ENCODE measurements at regions not wholly inside any gene's neighbourhood (a gene's known extent, or its start where the extent isn't known, plus 50 kb on each side); places are given as distances from the start of the nearest gene placed in this dataset.

GRCh38 chr16:10314811-10315210 is 71.0 kb upstream of the ATF7IP2 start:
- Histone ChIP-seq H3K36me3 (ENCODE audit: control insufficient read depth, low read length) (no peaks in the 10 kb centered on the region), H3K79me2 (ENCODE audit: control insufficient read depth, low read length) (no peaks in the 10 kb centered on the region), H3K9me2 (replicated peaks; ENCODE audit: control insufficient read depth, low read length) (no peaks in the 10 kb centered on the region), H3K4me2 (ENCODE audit: low read length) (peak overlapping the region; percentile 54), H3K9me3 (ENCODE audit: control insufficient read depth, insufficient read depth, low read length) (no peaks in the 10 kb centered on the region), H3K27me3 (ENCODE audit: control insufficient read depth, low read length) (no peaks in the 10 kb centered on the region), H3K4me1 (ENCODE audit: control insufficient read depth, low read length) (peaks cover 52% of the 10 kb centered on the region), H3F3A (ENCODE audit: control insufficient read depth, insufficient read depth) (peaks cover 28% of the 10 kb centered on the region), H4K20me1 (ENCODE audit: control insufficient read depth, insufficient read depth, low read depth, low read length) (no peaks in the 10 kb centered on the region), H3K27ac (ENCODE audit: low read depth, low read length) (peak overlapping the region; percentile 90), H3K4me3 (ENCODE audit: low read length) (peak overlapping the region; percentile 24; the same call in 1 of the 2 replicates)
- no peak for TF ChIP-seq EZH2phosphoT487 (IDR thresholded peaks at IDR 0.05; ENCODE audit: borderline replicate concordance, low read length)
- peak; percentile 55 for TF ChIP-seq CTCF (IDR thresholded peaks at IDR 0.05; ENCODE audit: low read depth, low read length, poor library complexity, severe bottlenecking)

GRCh38 chr16:10317425-10318001 is 68.3 kb upstream of the ATF7IP2 start:
- no peak for TF ChIP-seq EZH2phosphoT487 (IDR thresholded peaks at IDR 0.05; ENCODE audit: borderline replicate concordance, low read length)
- no peak for TF ChIP-seq CTCF (IDR thresholded peaks at IDR 0.05; ENCODE audit: low read depth, low read length, poor library complexity, severe bottlenecking)
- Histone ChIP-seq H3K79me2 (ENCODE audit: control insufficient read depth, low read length) (no peaks in the 10 kb centered on the region), H3K27ac (ENCODE audit: low read depth, low read length) (no peak overlapping the region), H3K4me1 (ENCODE audit: control insufficient read depth, low read length) (peaks cover 38% of the 10 kb centered on the region), H3K9me3 (ENCODE audit: control insufficient read depth, insufficient read depth, low read length) (no peaks in the 10 kb centered on the region), H3K4me2 (ENCODE audit: low read length) (no peak overlapping the region), H4K20me1 (ENCODE audit: control insufficient read depth, insufficient read depth, low read depth, low read length) (no peaks in the 10 kb centered on the region), H3K9me2 (replicated peaks; ENCODE audit: control insufficient read depth, low read length) (no peaks in the 10 kb centered on the region), H3F3A (ENCODE audit: control insufficient read depth, insufficient read depth) (peaks cover 21% of the 10 kb centered on the region), H3K27me3 (ENCODE audit: control insufficient read depth, low read length) (no peaks in the 10 kb centered on the region), H3K4me3 (ENCODE audit: low read length) (no peak overlapping the region), H3K36me3 (ENCODE audit: control insufficient read depth, low read length) (no peaks in the 10 kb centered on the region)

GRCh38 chr16:10318798-10319500 is 66.9 kb upstream of the ATF7IP2 start:
- Histone ChIP-seq H3K9me2 (replicated peaks; ENCODE audit: control insufficient read depth, low read length) (no peaks in the 10 kb centered on the region), H3K36me3 (ENCODE audit: control insufficient read depth, low read length) (no peaks in the 10 kb centered on the region), H3K9me3 (ENCODE audit: control insufficient read depth, insufficient read depth, low read length) (no peaks in the 10 kb centered on the region), H4K20me1 (ENCODE audit: control insufficient read depth, insufficient read depth, low read depth, low read length) (no peaks in the 10 kb centered on the region), H3K4me1 (ENCODE audit: control insufficient read depth, low read length) (peaks cover 23% of the 10 kb centered on the region), H3K27me3 (ENCODE audit: control insufficient read depth, low read length) (no peaks in the 10 kb centered on the region), H3K4me2 (ENCODE audit: low read length) (no peak overlapping the region), H3K4me3 (ENCODE audit: low read length) (no peak overlapping the region), H3K79me2 (ENCODE audit: control insufficient read depth, low read length) (no peaks in the 10 kb centered on the region), H3F3A (ENCODE audit: control insufficient read depth, insufficient read depth) (peaks cover 13% of the 10 kb centered on the region), H3K27ac (ENCODE audit: low read depth, low read length) (no peak overlapping the region)
- no peak for TF ChIP-seq EZH2phosphoT487 (IDR thresholded peaks at IDR 0.05; ENCODE audit: borderline replicate concordance, low read length)
- TF ChIP-seq CTCF (IDR thresholded peaks at IDR 0.05; ENCODE audit: low read depth, low read length, poor library complexity, severe bottlenecking) = no peak
